HG03135 (cell line): ENCODE measurements at regions not wholly inside any gene's neighbourhood (a gene's known extent, or its start where the extent isn't known, plus 50 kb on each side); places are given as distances from the start of the nearest gene placed in this dataset.

Experiments
- ATAC-seq: cut with Tn5 transposase; IDR thresholded peaks from one replicate; pipeline ENCODE4 v1.9.1; 2021; ENCODE audit warnings: mild to moderate bottlenecking, moderate library complexity; ENCODE audit not compliant: unreplicated experiment

DNA sequence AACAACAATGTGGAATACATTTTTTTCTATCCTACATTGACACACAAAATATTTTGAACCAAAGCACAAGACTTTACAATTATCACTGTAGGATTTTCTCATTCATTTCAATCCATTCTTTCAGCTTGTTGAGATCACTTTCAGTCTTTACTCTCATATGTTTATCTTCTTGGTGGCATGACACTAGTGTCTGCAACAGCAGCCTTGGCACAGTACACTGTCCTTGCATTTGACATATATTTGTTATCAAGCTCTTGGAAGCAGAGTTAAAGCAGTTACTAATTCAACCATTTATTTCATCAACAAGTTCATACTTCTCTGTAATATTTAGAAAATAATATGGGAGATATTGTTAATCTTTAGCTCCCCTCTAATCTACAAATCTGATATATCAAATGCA, 922.4 kb upstream of the ADGRL2 start:
- ATAC-seq: no peak

DNA sequence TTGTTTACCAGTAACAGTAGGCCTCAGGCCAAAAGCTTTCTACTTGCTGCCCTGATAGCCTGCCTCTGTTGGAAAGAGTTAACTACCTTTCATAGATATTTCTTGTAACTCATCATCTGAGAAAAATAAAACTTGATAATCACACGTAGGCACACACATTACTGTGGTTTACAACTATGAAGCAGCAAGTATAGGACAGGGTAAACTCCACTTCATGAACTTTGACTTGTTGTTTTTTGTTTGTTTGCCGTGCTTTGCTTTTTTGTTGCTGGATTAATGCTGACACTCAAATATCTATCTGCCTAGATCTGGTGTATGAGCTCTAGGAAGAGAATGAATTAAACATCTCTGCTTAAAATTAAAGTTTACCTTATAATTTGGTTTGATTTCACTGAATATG, 924.7 kb upstream of the ADGRL2 start:
- no peak for ATAC-seq

GRCh38 chr1:80869299-80869698, 931.4 kb upstream of the ADGRL2 start:
- no peak for ATAC-seq

DNA sequence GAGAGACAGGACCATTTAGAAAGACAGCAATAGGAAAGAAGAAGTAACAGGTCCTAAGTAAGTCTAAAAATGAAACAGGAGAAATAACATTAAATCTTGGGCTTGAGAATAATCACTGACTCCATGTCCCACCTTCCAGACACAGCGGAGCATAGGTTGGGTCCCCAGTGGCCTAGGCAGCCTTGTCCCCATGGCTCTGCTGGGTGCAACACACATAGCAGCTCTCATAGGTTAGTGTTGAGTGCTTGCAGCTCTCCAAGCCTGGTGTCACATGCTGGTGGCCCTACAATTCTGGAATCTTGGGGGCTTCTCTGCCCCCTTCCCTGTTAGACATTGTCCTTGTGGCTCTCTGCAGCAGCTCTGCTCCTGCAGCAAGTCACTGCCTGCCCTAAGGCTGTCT, 952.8 kb upstream of the ADGRL2 start:
- no peak for ATAC-seq

GRCh38 chr1:80846966-80847365, 953.8 kb upstream of the ADGRL2 start:
- no peak for ATAC-seq

- no peak for ATAC-seq
Measured at GRCh38 chr1:80842796-80843195, 957.9 kb upstream of the ADGRL2 start.

DNA sequence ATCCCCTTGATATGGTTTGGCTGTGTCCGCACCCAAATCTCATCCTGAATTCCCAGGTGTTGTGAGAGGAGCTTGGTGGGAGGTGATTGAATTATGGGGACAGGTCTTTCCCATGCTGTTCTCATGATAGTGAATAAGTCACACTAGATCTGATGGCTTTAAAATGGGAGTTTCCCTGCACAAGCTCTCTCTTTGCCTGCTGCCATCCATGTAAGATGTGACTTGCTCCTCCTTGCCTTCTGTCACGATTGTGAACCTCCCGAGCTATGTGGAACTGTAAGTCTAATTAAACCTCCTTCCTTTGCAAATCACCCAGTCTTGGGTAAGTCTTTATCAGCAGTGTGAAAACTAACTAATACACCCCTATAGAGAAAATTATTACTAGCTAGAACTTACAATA, 959.5 kb upstream of the ADGRL2 start:
- ATAC-seq: no peak

DNA sequence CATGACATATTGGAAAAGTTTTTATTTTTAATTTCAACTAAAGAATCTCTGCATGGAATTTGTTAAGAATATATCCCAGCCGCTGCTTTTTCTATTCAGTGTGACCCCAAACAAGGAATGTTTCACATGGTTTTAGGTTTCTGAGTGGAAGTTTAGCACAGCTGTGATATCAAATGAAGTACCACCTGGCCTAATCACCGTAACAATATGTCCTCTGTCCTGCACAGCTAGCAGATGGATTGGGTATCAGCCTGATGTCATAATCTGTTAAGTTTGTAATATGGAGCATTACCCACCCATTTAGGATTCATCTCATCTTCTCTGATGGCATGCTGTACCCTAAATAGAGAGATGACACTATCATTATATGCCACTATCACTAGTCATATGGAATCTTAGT, 963.7 kb upstream of the ADGRL2 start:
- ATAC-seq: no peak

DNA sequence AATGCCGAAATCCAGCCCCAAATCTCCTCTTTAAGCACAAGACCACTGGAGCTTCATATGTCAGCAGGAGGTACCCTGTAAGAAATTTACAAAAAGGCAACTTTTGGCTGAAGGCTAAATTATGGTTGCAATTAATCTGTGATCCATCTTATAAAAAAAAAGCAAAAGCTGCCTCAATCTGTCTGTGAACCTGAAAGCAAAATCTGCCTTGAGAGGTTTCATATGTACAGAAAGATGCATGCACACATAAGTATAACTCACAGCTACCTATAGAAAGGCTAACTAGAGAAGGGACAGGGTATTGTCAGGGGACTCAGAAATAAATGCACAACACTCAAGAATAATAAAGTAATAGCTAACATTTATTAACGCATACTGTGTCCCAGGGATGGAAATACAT, 964.2 kb upstream of the ADGRL2 start:
- no peak for ATAC-seq

DNA sequence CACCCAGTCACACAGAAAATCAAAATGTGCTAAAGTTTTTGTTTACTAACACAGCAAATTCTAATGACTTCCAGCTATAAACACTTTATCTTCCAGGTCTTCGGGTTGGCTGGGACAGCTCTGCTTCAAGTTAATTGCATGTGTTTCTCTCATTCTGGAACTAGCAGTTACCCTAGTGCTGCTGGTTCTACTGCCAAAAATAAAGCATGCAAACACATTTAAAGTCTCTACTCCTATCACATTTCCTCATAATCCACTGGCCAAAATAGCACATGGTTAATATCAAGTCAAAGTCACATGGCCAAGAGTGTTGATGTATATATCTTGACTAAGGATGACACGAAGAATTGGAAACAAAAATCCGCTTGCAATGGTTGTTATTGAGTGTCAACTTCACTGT, 973.1 kb upstream of the ADGRL2 start:
- ATAC-seq: no peak

- ATAC-seq: no peak
Measured at GRCh38 chr1:80825067-80825466, 975.7 kb upstream of the ADGRL2 start.

DNA sequence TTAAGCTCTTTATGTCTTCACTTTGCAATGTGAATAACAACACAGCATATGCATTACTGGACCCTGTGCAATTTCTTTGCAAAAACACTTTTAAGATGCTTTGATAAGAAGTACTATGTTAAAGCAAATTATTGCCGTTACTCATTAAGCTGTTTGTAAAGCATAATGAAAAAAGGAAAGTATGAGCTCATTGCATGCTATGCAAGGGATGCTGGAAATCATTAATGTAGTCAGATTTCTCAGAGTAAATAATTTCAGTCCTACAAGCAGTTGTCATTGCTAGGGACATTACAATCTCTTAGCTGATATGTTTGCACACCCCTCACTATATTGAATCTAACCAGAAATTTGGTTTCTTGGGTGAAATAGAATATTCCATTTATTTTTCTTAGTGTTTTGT, 982.5 kb upstream of the ADGRL2 start:
- no peak for ATAC-seq

DNA sequence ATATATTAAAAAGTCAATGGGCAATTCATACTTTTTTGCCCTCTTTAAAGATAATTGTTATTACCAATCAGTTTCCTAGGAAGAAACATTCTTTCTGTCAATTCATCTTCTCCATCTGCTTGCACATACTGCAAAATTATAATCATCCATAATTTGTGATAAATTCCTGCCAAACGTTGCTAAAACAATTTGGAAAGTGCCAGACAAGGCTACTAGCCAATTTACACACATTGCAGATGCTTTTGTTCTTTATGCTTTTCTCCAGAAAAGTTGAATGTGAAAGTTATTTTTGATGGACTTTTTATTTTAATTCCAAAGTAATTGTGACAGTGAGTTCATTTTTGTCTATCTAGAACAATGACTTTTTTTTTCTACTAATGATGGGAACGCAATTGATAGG, 992.8 kb upstream of the ADGRL2 start:
- ATAC-seq: no peak

DNA sequence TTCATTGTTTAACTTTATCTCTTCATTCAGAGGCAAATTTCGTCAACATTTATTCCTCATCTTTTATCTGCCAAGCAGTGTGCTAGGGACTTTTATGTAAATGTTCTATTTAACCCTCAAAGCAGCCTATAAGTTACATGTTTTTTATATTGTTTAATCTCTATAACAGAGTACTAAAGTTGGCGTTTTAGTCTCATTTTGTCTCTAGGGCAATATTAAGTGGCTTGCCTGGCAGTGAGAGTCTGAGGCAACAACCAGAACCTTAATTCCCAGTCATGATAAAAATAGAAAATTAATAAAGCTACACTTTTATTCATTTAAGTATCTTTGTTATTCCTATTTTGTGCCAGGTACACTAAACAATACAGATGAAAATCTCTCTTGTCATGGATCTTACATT, 994.3 kb upstream of the ADGRL2 start:
- ATAC-seq: no peak

DNA sequence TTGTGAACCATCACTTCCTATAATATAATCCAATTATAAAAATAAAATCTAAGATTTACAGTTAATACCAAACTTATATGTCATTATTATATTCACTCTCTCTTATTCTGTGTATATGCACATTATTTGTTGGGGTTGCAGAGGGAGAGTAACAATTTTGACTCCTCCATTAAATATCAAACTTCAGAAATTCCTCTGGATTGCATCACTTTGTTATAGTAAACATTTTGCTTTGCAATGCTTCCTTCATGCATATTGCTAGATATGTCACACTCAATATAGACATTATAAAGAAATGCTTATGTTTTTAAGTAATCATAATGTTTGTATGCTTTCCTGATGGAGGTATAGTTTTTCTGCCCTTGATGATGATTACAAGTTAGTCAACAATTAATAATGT, 999.0 kb upstream of the ADGRL2 start:
- no peak for ATAC-seq

DNA sequence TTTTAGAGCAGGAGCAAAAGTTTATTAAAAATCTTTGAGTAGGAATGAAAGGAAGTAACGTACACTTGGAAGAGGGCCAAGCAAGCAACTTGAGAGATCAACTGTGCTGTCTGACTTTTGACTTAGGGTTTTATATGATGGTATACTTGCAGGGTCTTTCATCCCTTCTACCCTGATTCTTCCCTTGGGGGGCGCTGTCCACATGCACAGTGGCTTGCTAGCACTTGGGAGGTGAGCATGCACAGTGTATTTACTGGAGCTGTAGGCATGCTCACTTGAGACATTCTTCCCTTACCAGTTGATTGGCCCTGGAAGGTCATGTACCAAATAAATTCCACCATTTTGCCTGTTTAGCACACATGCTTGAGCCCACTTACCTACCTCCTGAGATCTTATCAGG, 1001.3 kb upstream of the ADGRL2 start:
- ATAC-seq: no peak

GRCh38 chr1:80779275-80779674, 1021.5 kb upstream of the ADGRL2 start:
- ATAC-seq: no peak

GRCh38 chr1:80778094-80778840, 1022.5 kb upstream of the ADGRL2 start:
- no peak for ATAC-seq

DNA sequence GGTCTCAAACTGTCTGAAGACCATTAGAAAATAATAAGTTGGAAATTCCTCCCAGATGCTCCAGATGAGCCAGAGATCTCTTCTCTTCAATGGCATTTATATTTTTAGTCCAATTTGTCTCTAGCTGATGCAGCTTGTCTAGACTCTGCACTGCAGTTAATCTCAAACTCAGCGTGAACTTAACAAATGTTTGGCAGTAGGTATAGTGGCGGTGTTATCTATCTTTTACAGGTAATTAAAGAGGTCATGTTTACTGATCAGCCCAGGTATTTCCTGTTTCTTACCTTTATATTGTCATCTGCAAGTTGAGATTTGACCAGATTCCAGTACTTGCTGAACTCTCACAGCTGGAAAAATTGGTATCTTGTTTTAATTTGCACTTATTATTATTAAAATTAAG, 1024.5 kb upstream of the ADGRL2 start:
- ATAC-seq: no peak

DNA sequence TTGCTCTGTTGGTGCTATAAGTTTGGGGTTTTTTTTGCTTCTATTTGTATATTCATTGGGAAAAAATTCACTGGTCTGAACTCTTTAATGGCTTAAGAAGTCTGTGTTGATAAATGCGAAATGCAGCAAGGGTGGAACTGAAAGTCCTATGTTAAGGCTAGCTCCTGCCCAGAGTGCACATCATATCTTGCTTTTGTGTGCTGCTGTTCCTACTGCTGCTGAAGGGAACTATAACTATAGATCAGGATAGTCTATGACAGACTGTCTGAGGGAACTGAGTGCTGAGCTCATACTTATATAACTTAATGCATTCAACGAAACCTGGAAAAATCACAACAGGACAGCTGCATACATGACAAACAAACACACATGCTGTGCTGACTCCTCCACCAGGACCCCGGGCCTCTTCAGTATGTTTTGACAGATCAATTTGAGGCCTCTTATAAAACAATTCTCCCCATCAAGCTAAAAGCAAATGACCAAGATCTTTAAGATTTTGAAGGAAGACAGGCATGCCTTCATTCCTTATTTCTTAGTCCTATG, 1031.5 kb upstream of the ADGRL2 start:
- no peak for ATAC-seq

DNA sequence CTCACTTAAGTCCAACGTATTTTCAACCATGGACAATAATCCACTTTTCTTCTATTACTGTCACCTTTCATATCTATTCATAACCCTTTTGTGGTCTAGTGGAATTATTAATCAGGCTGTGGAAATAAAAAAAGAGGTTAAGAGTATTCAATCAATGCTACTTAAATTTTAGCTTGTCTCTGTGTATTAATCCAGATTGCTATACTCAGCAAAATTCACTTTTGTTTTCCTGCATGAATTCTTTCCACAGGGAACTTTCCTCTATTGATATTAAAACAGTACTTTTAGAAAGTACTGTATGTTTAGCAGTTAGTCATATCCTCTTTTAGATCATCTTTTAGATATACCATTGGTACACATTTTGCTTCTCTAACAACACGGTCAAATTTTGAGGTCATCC, 1033.0 kb upstream of the ADGRL2 start:
- no peak for ATAC-seq

DNA sequence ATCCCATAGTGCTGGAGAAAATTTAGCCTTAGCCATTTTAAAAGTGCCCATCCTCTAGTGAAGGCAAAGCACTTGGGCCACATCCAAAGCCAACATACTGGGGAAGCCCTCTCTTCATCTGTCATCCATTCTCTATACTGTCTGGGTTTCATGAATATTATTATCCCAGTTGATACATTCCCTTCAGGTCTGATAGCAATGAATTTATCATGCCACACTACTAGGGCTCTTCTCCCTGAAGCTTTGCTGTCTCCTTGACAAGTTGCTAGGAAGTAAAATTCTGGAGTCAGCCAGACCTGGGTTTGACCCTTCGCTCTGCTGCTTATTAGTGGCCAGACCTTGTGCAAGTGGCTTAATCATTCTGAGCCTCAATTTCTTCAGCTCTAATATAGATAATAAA, 1041.4 kb upstream of the ADGRL2 start:
- no peak for ATAC-seq

- no peak for ATAC-seq
Measured at GRCh38 chr1:80755944-80756343, 1044.8 kb upstream of the ADGRL2 start.
